Activated CD8-positive, alpha-beta memory T cell treated with anti-CD3 and anti-CD28 coated beads, Interleukin-2, amount 50 U/mL, for 1 hour (primary cell): ENCODE measurements at regions not wholly inside any gene's neighbourhood (a gene's known extent, or its start where the extent isn't known, plus 50 kb on each side); places are given as distances from the start of the nearest gene placed in this dataset.

ENCODE experiments used
- DNase-seq: peaks from one replicate; pipeline ENCODE4 v3.0.0-alpha.2; 2020; ENCODE audit errors: extremely low read depth

- no peak for DNase-seq
These were observed 97.9 kb upstream of the CRHR1 start for GRCh38 chr17:45686250-45686649.

GRCh38 chr17:45687594-45687993, 96.5 kb upstream of the CRHR1 start:
- no peak for DNase-seq

- DNase-seq: no peak
These were observed 95.8 kb upstream of the CRHR1 start for GRCh38 chr17:45688353-45688752.

GRCh38 chr17:45688820-45689219, 95.3 kb upstream of the CRHR1 start:
- no peak for DNase-seq

GRCh38 chr17:45689451-45689850, 94.7 kb upstream of the CRHR1 start:
- no peak for DNase-seq

GRCh38 chr17:45690625-45691275, 93.4 kb upstream of the CRHR1 start:
- no peak for DNase-seq

GRCh38 chr17:45692661-45693060, 91.5 kb upstream of the CRHR1 start:
- DNase-seq: no peak

GRCh38 chr17:45693792-45694191, 90.3 kb upstream of the CRHR1 start:
- no peak for DNase-seq

GRCh38 chr17:45696442-45696841, 87.7 kb upstream of the CRHR1 start:
- DNase-seq: no peak

- DNase-seq: no peak
These were observed 87.0 kb upstream of the CRHR1 start for GRCh38 chr17:45697076-45697475.

- no peak for DNase-seq
These were observed 83.7 kb upstream of the CRHR1 start for GRCh38 chr17:45700171-45701090.

- no peak for DNase-seq
These were observed 81.4 kb upstream of the CRHR1 start for GRCh38 chr17:45702666-45703266.

GRCh38 chr17:45703348-45703747, 80.8 kb upstream of the CRHR1 start:
- DNase-seq: no peak

- no peak for DNase-seq
These were observed 80.3 kb upstream of the CRHR1 start for GRCh38 chr17:45703806-45704205.

GRCh38 chr17:45704251-45704650, 79.9 kb upstream of the CRHR1 start:
- DNase-seq: no peak

- no peak for DNase-seq
These were observed 78.8 kb upstream of the CRHR1 start for GRCh38 chr17:45705123-45706009.

GRCh38 chr17:45706033-45706432, 78.1 kb upstream of the CRHR1 start:
- no peak for DNase-seq

- no peak for DNase-seq
These were observed 75.3 kb upstream of the CRHR1 start for GRCh38 chr17:45708707-45709290.

GRCh38 chr17:45709728-45710288, 74.3 kb upstream of the CRHR1 start:
- no peak for DNase-seq

GRCh38 chr17:45715787-45716186, 68.3 kb upstream of the CRHR1 start:
- DNase-seq: no peak

- no peak for DNase-seq
These were observed 65.3 kb upstream of the CRHR1 start for GRCh38 chr17:45718791-45719190.
